ENCODE measurements at regions not wholly inside any gene's neighbourhood (a gene's known extent, or its start where the extent isn't known, plus 50 kb on each side); places are given as distances from the start of the nearest gene placed in this dataset.

DNA sequence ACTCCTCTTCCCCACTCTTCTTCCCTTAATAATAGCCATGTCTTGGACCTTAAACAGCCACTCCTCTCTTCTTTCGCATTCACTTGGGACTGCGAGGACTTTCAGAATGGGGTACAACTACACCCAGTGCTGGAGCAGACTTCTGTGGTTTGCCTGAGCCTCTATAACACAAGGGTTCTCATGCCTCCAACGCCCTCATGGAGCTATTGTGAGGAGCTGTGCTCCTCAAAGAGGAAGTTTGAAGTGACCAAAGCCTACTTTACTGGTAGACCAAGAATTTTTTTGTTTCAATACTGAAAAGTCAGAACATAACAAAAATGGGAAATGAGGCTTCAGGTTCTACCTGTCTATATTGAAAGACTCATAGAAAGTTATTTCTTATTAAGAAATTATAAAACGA lies 316.4 kb downstream of the PIK3R1 start:
- no peak for TF ChIP-seq POLR2AphosphoS5 (IDR thresholded peaks at IDR 0.05; ENCODE audit: low read depth)
- TF ChIP-seq, protein P1, sequence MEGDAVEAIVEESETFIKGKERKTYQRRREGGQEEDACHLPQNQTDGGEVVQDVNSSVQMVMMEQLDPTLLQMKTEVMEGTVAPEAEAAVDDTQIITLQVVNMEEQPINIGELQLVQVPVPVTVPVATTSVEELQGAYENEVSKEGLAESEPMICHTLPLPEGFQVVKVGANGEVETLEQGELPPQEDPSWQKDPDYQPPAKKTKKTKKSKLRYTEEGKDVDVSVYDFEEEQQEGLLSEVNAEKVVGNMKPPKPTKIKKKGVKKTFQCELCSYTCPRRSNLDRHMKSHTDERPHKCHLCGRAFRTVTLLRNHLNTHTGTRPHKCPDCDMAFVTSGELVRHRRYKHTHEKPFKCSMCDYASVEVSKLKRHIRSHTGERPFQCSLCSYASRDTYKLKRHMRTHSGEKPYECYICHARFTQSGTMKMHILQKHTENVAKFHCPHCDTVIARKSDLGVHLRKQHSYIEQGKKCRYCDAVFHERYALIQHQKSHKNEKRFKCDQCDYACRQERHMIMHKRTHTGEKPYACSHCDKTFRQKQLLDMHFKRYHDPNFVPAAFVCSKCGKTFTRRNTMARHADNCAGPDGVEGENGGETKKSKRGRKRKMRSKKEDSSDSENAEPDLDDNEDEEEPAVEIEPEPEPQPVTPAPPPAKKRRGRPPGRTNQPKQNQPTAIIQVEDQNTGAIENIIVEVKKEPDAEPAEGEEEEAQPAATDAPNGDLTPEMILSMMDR (conservative IDR thresholded peaks at IDR 0.05; ENCODE audit: low read depth in 2 of 2), result no peak
- no peak for TF ChIP-seq EZH2phosphoT487 (IDR thresholded peaks at IDR 0.05; ENCODE audit: unreplicated experiment)
- TF ChIP-seq, protein P2, sequence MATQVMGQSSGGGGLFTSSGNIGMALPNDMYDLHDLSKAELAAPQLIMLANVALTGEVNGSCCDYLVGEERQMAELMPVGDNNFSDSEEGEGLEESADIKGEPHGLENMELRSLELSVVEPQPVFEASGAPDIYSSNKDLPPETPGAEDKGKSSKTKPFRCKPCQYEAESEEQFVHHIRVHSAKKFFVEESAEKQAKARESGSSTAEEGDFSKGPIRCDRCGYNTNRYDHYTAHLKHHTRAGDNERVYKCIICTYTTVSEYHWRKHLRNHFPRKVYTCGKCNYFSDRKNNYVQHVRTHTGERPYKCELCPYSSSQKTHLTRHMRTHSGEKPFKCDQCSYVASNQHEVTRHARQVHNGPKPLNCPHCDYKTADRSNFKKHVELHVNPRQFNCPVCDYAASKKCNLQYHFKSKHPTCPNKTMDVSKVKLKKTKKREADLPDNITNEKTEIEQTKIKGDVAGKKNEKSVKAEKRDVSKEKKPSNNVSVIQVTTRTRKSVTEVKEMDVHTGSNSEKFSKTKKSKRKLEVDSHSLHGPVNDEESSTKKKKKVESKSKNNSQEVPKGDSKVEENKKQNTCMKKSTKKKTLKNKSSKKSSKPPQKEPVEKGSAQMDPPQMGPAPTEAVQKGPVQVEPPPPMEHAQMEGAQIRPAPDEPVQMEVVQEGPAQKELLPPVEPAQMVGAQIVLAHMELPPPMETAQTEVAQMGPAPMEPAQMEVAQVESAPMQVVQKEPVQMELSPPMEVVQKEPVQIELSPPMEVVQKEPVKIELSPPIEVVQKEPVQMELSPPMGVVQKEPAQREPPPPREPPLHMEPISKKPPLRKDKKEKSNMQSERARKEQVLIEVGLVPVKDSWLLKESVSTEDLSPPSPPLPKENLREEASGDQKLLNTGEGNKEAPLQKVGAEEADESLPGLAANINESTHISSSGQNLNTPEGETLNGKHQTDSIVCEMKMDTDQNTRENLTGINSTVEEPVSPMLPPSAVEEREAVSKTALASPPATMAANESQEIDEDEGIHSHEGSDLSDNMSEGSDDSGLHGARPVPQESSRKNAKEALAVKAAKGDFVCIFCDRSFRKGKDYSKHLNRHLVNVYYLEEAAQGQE (IDR thresholded peaks at IDR 0.05; ENCODE audit: unreplicated experiment), result no peak
- TF ChIP-seq EZH2 (IDR thresholded peaks at IDR 0.05; ENCODE audit: low read depth, unreplicated experiment), result no peak
- TF ChIP-seq CREB1 (CRISPR knock-in tag; IDR thresholded peaks at IDR 0.05; ENCODE audit: low read depth), result no peak
- no peak for TF ChIP-seq ZNF331 (CRISPR knock-in tag; IDR thresholded peaks at IDR 0.05; ENCODE audit: low read depth)
- no peak for TF ChIP-seq JUNB (IDR thresholded peaks at IDR 0.05; ENCODE audit: unreplicated experiment)
- no peak for TF ChIP-seq NANOG (IDR thresholded peaks at IDR 0.05; ENCODE audit: borderline replicate concordance)
- TF ChIP-seq ZNF114 (CRISPR knock-in tag; IDR thresholded peaks at IDR 0.05), result no peak
- TF ChIP-seq, protein P3, sequence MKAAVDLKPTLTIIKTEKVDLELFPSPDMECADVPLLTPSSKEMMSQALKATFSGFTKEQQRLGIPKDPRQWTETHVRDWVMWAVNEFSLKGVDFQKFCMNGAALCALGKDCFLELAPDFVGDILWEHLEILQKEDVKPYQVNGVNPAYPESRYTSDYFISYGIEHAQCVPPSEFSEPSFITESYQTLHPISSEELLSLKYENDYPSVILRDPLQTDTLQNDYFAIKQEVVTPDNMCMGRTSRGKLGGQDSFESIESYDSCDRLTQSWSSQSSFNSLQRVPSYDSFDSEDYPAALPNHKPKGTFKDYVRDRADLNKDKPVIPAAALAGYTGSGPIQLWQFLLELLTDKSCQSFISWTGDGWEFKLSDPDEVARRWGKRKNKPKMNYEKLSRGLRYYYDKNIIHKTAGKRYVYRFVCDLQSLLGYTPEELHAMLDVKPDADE (IDR thresholded peaks at IDR 0.05), result no peak
- TF ChIP-seq STAT1 (IDR thresholded peaks at IDR 0.05; ENCODE audit: unreplicated experiment), result no peak

Measured in GM23338 (cell line).